GM10248 (cell line): ENCODE measurements at regions not wholly inside any gene's neighbourhood (a gene's known extent, or its start where the extent isn't known, plus 50 kb on each side); places are given as distances from the start of the nearest gene placed in this dataset.

Source experiments
- CTCF ChIA-PET: fragments of 300-600 bp; sonication (Branson Sonifier 250); formaldehyde crosslinking; extraction: SDS; loops from one replicate; lab custom pipeline; 2021; ENCODE audit warnings: antibody characterized with exemption; lab: Yijun Ruan, JAX
- POLR2A ChIA-PET: fragments of 350-650 bp; sonication (Branson Sonifier 250); formaldehyde crosslinking; extraction: SDS; loops from one replicate; lab custom pipeline; 2020; ENCODE audit warnings: antibody characterized with exemption; lab: Yijun Ruan, JAX
- DNase-seq: peaks from one replicate; pipeline ENCODE4 v3.0.0; 2012; ENCODE audit errors: extremely low spot score
- TF ChIP-seq, protein P1 (sequence below): IDR thresholded peaks from 2 replicates; pipeline ENCODE4 v1.5.1; 2012; ENCODE audit warnings: mild to moderate bottlenecking, low read depth; ENCODE audit errors: extremely low read depth, missing control alignments, control extremely low read depth

DNA sequence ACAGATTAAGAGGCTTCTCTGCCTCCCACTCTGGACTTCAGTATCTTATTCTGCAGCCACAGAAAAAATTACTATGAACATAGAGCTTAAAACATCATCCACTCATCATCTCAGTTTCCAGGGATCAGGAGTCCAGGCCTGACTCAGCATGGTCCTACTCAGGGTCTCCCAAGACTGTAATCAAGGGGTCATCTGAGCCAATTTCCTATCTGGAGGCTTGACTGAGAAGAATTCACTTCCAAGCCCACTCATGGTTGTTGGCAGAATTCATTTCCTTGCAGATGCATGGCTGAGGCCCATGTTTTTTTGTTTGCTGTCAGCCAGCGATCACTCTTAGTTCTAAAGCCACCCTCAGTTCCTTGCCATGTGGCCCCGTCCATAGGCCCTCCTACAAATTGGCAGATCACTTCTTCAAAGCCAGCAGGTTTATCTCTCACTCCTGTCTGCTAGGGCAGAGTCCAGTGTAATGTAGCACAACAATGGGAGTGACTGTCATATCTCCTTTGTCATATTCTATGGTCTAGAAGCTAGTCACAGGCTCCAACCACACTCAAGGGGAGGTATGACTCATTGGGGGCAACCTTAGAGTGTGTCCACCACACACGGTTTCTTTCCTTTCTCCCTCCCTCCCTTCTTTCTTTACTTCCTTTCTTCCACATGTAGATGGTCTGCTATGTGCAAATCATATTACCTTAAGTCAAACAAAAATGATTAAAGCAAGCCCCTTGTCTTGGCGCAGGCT lies 251.6 kb downstream of the QDPR start:
- no peak for DNase-seq
- TF ChIP-seq, protein P1, sequence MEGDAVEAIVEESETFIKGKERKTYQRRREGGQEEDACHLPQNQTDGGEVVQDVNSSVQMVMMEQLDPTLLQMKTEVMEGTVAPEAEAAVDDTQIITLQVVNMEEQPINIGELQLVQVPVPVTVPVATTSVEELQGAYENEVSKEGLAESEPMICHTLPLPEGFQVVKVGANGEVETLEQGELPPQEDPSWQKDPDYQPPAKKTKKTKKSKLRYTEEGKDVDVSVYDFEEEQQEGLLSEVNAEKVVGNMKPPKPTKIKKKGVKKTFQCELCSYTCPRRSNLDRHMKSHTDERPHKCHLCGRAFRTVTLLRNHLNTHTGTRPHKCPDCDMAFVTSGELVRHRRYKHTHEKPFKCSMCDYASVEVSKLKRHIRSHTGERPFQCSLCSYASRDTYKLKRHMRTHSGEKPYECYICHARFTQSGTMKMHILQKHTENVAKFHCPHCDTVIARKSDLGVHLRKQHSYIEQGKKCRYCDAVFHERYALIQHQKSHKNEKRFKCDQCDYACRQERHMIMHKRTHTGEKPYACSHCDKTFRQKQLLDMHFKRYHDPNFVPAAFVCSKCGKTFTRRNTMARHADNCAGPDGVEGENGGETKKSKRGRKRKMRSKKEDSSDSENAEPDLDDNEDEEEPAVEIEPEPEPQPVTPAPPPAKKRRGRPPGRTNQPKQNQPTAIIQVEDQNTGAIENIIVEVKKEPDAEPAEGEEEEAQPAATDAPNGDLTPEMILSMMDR: no peak
- POLR2A ChIA-PET: no interaction called here
- CTCF ChIA-PET: interaction anchor here (1.5 kb wide), 1 partner anchor 64 kb away, joined by 4 read pairs; no protein-coding TSS in a partner anchor

DNA sequence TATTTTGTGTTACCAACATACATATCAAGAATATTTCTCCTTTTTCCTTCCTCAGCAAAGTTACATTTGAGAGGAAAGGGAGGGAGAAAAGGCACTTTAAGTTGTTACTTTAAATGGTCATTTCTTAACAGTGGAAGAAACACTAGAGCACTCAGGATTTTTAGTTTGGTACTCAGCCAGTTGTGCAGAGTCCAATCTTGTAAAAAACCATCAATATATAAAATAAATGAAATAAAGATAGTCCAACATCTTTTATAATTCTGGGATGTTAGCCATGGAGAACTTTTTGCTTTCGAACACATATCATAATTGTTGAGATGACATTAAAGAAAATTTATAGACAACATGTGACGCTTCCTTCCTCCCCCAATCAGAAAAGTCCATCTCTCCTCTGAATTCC lies 253.8 kb downstream of the QDPR start:
- DNase-seq: no peak
- ChIA-PET POLR2A (no interaction called here), CTCF (interaction anchor here (1.5 kb wide), 1 partner anchor 15 kb away, joined by 3 read pairs; no protein-coding TSS in a partner anchor)
- TF ChIP-seq, protein P1: no peak

DNA sequence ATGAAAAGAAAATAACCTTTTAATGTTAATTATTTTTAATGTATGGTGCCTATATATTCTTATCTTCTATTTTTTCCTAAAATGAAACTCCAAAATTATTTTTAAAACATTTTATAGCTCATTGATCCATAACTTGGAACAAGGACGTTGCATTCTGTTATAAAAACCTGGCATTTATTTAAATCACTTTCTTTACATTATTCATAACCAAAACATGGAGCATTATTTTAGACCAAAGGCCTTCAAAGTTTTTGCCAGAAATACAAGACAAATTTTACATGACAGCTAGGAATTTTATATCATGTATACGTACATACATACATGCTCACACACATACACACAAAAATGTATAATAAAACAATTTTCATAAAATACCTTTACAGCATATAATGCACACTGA lies 259.8 kb downstream of the QDPR start:
- CTCF ChIA-PET: no interaction called here

DNA sequence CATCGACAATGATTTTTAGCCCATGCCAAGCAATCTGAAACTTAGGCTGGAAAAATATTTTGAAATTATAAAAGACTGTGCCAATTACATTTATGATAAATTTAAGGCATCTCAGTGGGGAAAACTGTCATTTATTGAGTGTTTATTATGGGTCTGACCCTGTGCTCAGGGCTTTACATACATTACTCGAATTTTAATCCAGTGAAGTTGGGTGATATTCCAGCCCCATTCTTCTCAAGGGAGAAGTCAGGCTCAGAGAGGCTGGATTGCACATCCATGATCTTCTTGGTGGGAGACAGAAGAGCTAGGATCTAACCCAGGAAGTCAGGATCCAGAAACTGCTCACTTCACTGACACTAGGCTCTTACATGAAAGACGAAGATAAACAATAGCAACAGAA lies 260.8 kb downstream of the QDPR start:
- ChIA-PET CTCF (interaction anchor here (1.5 kb wide), 1 partner anchor 40 kb away, joined by 3 read pairs; no protein-coding TSS in a partner anchor), POLR2A (no interaction called here)
- TF ChIP-seq, protein P1: no peak
- DNase-seq: no peak

More for the DNA sequence above, 259.8 kb downstream of the QDPR start:
- no peak for DNase-seq
- TF ChIP-seq, protein P1: no peak
- POLR2A ChIA-PET: no interaction called here

DNA sequence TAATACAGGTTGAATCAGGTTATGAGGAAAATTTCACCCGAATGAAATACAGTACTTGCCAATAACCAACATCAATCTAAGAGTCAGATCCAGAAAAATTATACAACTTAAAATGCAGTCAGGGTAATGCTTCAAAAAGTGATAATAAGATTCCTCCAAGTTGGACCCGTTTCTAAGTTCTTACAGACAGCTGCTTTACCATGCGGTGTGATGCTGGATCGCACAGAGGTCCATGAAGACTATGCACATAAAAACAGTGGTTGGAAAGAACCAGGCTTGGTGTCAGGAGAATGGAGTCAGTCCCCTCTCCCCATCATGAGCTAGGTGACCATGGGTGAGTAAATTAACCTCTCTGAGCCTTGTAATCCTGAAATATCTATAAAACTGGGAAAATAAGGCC lies 261.3 kb downstream of the QDPR start:
- CTCF ChIA-PET: interaction anchor here (1.5 kb wide), 1 partner anchor 39 kb away, joined by 3 read pairs; no protein-coding TSS in a partner anchor

DNA sequence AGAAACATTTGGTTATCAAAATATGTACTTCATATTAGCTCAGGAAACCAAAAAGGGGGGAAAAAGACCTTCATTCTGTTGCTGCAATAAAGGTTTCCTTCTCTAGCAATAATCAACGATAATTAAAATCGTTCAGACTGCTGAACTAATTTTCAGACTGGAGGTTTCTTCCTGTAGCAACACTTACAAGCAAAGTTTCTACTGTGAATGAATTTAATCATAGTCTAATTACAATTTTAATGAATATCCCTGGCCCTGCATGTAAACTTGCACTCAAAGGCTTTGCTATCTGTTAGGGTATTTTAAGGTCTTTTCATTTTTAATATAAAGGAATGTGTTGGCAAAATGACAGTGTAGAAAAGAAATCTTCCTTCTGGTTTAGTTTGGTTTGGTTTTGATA lies 265.2 kb downstream of the QDPR start:
- CTCF ChIA-PET: interaction anchor here (0.8 kb wide), 1 partner anchor 12 kb away, joined by 3 read pairs; no protein-coding TSS in a partner anchor
- POLR2A ChIA-PET: no interaction called here
- no peak for DNase-seq
- TF ChIP-seq, protein P1: no peak

More for the DNA sequence above, 261.3 kb downstream of the QDPR start:
- TF ChIP-seq, protein P1: no peak
- no peak for DNase-seq
- POLR2A ChIA-PET: no interaction called here
